ENCODE measurements at regions not wholly inside any gene's neighbourhood (a gene's known extent, or its start where the extent isn't known, plus 50 kb on each side); places are given as distances from the start of the nearest gene placed in this dataset.

- in situ Hi-C loops (cut with HindIII; ENCODE audit: extremely low pct_ligation_motif_present, low pct_unique_long_range_greater_than_20kb) = no loop called here
- H3K36me3 ChIP-seq (replicated peaks in 1 of 2; ENCODE audit: control insufficient read depth in 1 of 2, insufficient read depth in 2 of 2, low read length in 2 of 2) = no peaks in the 10 kb centered on the region
- H3K9ac ChIP-seq (ENCODE audit: insufficient read depth, low read depth, low read length) = no peak overlapping the region
- no peak overlapping the region for H3K4me2 ChIP-seq (ENCODE audit: low read depth, low read length)
- no peak overlapping the region for H2AFZ ChIP-seq (ENCODE audit: low read length)
- ChIA-PET POLR2A (no interaction called here), CTCF (ENCODE audit: low intra/inter-chr PET ratio, low total read pairs) (no interaction called here)
- no peaks in the 10 kb centered on the region for H4K20me1 ChIP-seq (ENCODE audit: insufficient read depth, low read length)
- no TSS peak for BruUV-seq (replicated peaks)
- H3K4me3 ChIP-seq (replicated peaks in 1 of 3; ENCODE audit: insufficient read depth in 1 of 3, low read depth in 2 of 3, low read length in 3 of 3) = no peak overlapping the region
- H3K27me3 ChIP-seq (ENCODE audit: control insufficient read depth in 1 of 2, insufficient read depth in 2 of 2, low read length in 2 of 2) = no peaks in the 10 kb centered on the region
- no peaks in the 10 kb centered on the region for H3K9me3 ChIP-seq (ENCODE audit: low read length)
- no peaks in the 10 kb centered on the region for H3K79me2 ChIP-seq (ENCODE audit: insufficient read depth, low read length)
- ATAC-seq (no peak), FAIRE-seq (no peak), DNase-seq (ENCODE audit: low spot score) (no peak)
- no peaks in the 10 kb centered on the region for H3K4me1 ChIP-seq (ENCODE audit: insufficient read depth, low read length)
- WGBS (ENCODE audit: low lambda C conversion rate) = 20% methylated on average over 3 of the region's 3 CpGs
- intact Hi-C loops (cut with micrococcal nuclease; ENCODE audit: unreplicated experiment) = no loop called here
- no peak overlapping the region for H3K27ac ChIP-seq (ENCODE audit: extremely low read length, insufficient read depth, low read length)
- TF ChIP-seq E2F1 (CRISPR knock-in tag; IDR thresholded peaks at IDR 0.05) (no peak), NFE2L1 (CRISPR knock-in tag; IDR thresholded peaks at IDR 0.05; ENCODE audit: borderline replicate concordance) (no peak), HOXD1 (CRISPR knock-in tag; IDR thresholded peaks at IDR 0.05) (no peak), ZBTB40 (IDR thresholded peaks at IDR 0.05) (no peak), ZBTB40 (CRISPR knock-in tag; IDR thresholded peaks at IDR 0.05) (no peak), GATA4 (IDR thresholded peaks at IDR 0.05; ENCODE audit: borderline replicate concordance, low read depth) (no peak), ARNTL (CRISPR knock-in tag; IDR thresholded peaks at IDR 0.05) (no peak), PRDM15 (CRISPR knock-in tag; IDR thresholded peaks at IDR 0.05) (no peak), ZNF800 (CRISPR knock-in tag; IDR thresholded peaks at IDR 0.05) (no peak)
Observed at GRCh38 chr1:218810306-218810705, 363.4 kb upstream of the LYPLAL1 start.

All from HepG2 (cell line).